Endothelial cell of umbilical vein (primary cell): ENCODE measurements at regions not wholly inside any gene's neighbourhood (a gene's known extent, or its start where the extent isn't known, plus 50 kb on each side); places are given as distances from the start of the nearest gene placed in this dataset.

ENCODE experiments used
- BruUV-seq: library from RNA; stranded (reverse); fragments of 400-500 nt; replicated peaks from 2 replicates; lab custom pipeline; 2021; lab: Mats Ljungman, UMichigan
- CTCF ChIA-PET: fragments of 300-600, 350-600 bp; sonication (Branson Sonifier 250); formaldehyde crosslinking; loops from one replicate; lab custom pipeline; 2021; ENCODE audit warnings: antibody characterized with exemption, inconsistent platforms; lab: Charles Lee
- POLR2A ChIA-PET: fragments of 300-600, 350-600 bp; sonication (Branson Sonifier 250); formaldehyde crosslinking; loops from one replicate; lab custom pipeline; 2021; ENCODE audit warnings: antibody characterized with exemption, inconsistent platforms; lab: Charles Lee
- DNase-seq: peaks from one replicate; pipeline ENCODE4 v3.0.0-alpha.2; 2011; ENCODE audit warnings: low read depth, low spot score
- FAIRE-seq: peaks from 2 replicates; lab custom pipeline; 2011; peaks lifted over from hg19 to GRCh38; lab: Jason Lieb, UNC
- H2AFZ ChIP-seq: 2 replicates; pipeline ENCODE4 v1.6.0; 2012; ENCODE audit warnings: low read depth, low read length, control low read depth, inconsistent platforms
- H3K27ac ChIP-seq: 2 replicates; pipeline ENCODE4 v1.5.1; 2011; ENCODE audit warnings: low read depth, mild to moderate bottlenecking, control low read depth, low read length, moderate library complexity; ENCODE audit not compliant: insufficient read depth
- H3K27me3 ChIP-seq, 2 experiments: 2 replicates each; pipeline versions ENCODE4 v1.6.0 to v1.6.1; 2011; ENCODE audit warnings: low read length in 2 of 2, mixed read lengths in 1 of 2; ENCODE audit not compliant: control insufficient read depth in 2 of 2, insufficient read depth in 2 of 2
- H3K36me3 ChIP-seq, 2 experiments: 2 replicates in 1 of 2; 3 replicates in 1 of 2; pipeline ENCODE4 v1.5.1; 2011; ENCODE audit warnings: low read length in 2 of 2, mild to moderate bottlenecking in 1 of 2, moderate library complexity in 1 of 2; ENCODE audit not compliant: control insufficient read depth in 2 of 2, insufficient read depth in 2 of 2; ENCODE audit errors: extremely low read depth in 1 of 2
- H3K4me1 ChIP-seq: 3 replicates; pipeline ENCODE4 v1.5.1; 2011; ENCODE audit warnings: mild to moderate bottlenecking, low read length; ENCODE audit not compliant: control insufficient read depth, insufficient read depth; ENCODE audit errors: extremely low read depth
- H3K4me2 ChIP-seq: 2 replicates; pipeline ENCODE4 v1.6.1; 2011; ENCODE audit warnings: low read length, control low read depth, mixed read lengths; ENCODE audit not compliant: insufficient read depth
- H3K4me3 ChIP-seq, 3 experiments: fragments of 200-600 bp in 1 of 3; sonication (generic), shearing (Covaris generic) in 1 of 3; replicated peaks in 1 of 3; 2 replicates each; pipeline ENCODE4 v1.5.1; 2011 to 2016; ENCODE audit warnings: control low read depth in 3 of 3, low read length in 3 of 3, mild to moderate bottlenecking in 2 of 3, inconsistent platforms in 1 of 3, low read depth in 1 of 3, moderate library complexity in 1 of 3; ENCODE audit not compliant: insufficient read depth in 1 of 3
- H3K79me2 ChIP-seq: 2 replicates; pipeline ENCODE4 v1.6.0; 2012; ENCODE audit warnings: low read length, inconsistent platforms; ENCODE audit not compliant: control insufficient read depth, insufficient read depth
- H3K9ac ChIP-seq: replicated peaks from 2 replicates; pipeline ENCODE3; 2011; ENCODE audit warnings: low read length, control low read depth; ENCODE audit not compliant: insufficient read depth; ENCODE audit errors: extremely low read depth
- H3K9me1 ChIP-seq: replicated peaks from 3 replicates; pipeline ENCODE4 v1.6.0; 2011; ENCODE audit warnings: mild to moderate bottlenecking, low read length; ENCODE audit not compliant: control insufficient read depth, insufficient read depth; ENCODE audit errors: extremely low read depth
- H3K9me3 ChIP-seq: replicated peaks from 2 replicates; pipeline ENCODE4 v1.5.1; 2012; ENCODE audit warnings: low read length, inconsistent platforms; ENCODE audit not compliant: control insufficient read depth, insufficient read depth
- H4K20me1 ChIP-seq: replicated peaks from 2 replicates; pipeline ENCODE3; 2011; ENCODE audit warnings: mild to moderate bottlenecking, low read length; ENCODE audit not compliant: control insufficient read depth, insufficient read depth; ENCODE audit errors: extremely low read depth
- EZH2 ChIP-seq: IDR thresholded peaks from 2 replicates; pipeline ENCODE4 v1.6.1; 2012; ENCODE audit warnings: borderline replicate concordance, low read depth, mild to moderate bottlenecking, moderate library complexity, low read length, inconsistent platforms; ENCODE audit not compliant: severe bottlenecking
- FOS ChIP-seq: IDR thresholded peaks from 2 replicates; pipeline ENCODE4 v1.6.1; 2011; ENCODE audit warnings: mild to moderate bottlenecking, low read length, moderate library complexity, borderline replicate concordance; ENCODE audit not compliant: insufficient read depth
- GATA2 ChIP-seq: IDR thresholded peaks from 2 replicates; pipeline ENCODE4 v1.7.0; 2011; ENCODE audit warnings: low read depth, mild to moderate bottlenecking, moderate library complexity, mixed read lengths, low read length; ENCODE audit not compliant: insufficient read length, insufficient read depth
- JUN ChIP-seq: IDR thresholded peaks from 2 replicates; pipeline ENCODE4 v1.6.1; 2011; ENCODE audit warnings: borderline replicate concordance, low read depth; ENCODE audit not compliant: insufficient read length, insufficient read depth
- MYC ChIP-seq: IDR thresholded peaks from one replicate; pipeline ENCODE4 v1.6.1; 2011; ENCODE audit warnings: mild to moderate bottlenecking, low read depth, low read length
- POLR2A ChIP-seq: IDR thresholded peaks from 2 replicates; pipeline ENCODE4 v1.6.1; 2012; ENCODE audit warnings: low read depth, mild to moderate bottlenecking, control low read depth, low read length
- POLR2AphosphoS5 ChIP-seq: IDR thresholded peaks from 2 replicates; pipeline ENCODE4 v1.6.1; 2012; ENCODE audit warnings: low read depth, mild to moderate bottlenecking, control low read depth, low read length, moderate library complexity; ENCODE audit not compliant: insufficient read depth
- dilution Hi-C: fragments of 300-500 bp; cut with MboI; formaldehyde crosslinking; loops from one replicate; pipeline ENCODE4 v1.15.0; 2019; ENCODE audit warnings: low sequenced_read_pairs; ENCODE audit not compliant: extremely low pct_ligation_motif_present
- intact Hi-C: fragments of 100-400 bp; cut with micrococcal nuclease; formaldehyde crosslinking; loops from one replicate; pipeline ENCODE4 v1.10.0; 2022
- TF ChIP-seq, protein P1 (sequence below): IDR thresholded peaks from 2 replicates; pipeline ENCODE4 v1.6.1; 2011; ENCODE audit not compliant: insufficient read depth, insufficient read length
- TF ChIP-seq, protein P2 (sequence below), 2 donors: IDR thresholded peaks; 1 replicate in 1 of 2; 2 replicates in 1 of 2; pipeline ENCODE4 v1.5.1; 2011; ENCODE audit warnings: low read length in 2 of 2, mild to moderate bottlenecking in 2 of 2, moderate library complexity in 2 of 2, control low read depth in 1 of 2, inconsistent platforms in 1 of 2, low read depth in 1 of 2; ENCODE audit not compliant: insufficient read depth in 1 of 2; ENCODE audit errors: extremely low read depth in 1 of 2

- H3K27me3 ChIP-seq: peaks cover 4 to 14% of the 10 kb centered on the region in 2 experiments
- no peaks in the 10 kb centered on the region for H3K79me2 ChIP-seq
- FAIRE-seq (no peak), DNase-seq (no peak)
- H3K4me2 ChIP-seq: no peak overlapping the region
- H3K9me3 ChIP-seq: no peaks in the 10 kb centered on the region
- peaks cover 6% of the 10 kb centered on the region for H3K4me1 ChIP-seq
- dilution Hi-C loops: no loop called here
- H3K36me3 ChIP-seq: no peaks in the 10 kb centered on the region
- H3K4me3 ChIP-seq: no peak overlapping the region
- CTCF ChIA-PET: interaction anchor here (1.0 to 1.3 kb wide), 2 partner anchors 13 to 120 kb away, joined by 3 to 4 read pairs; no protein-coding TSS in a partner anchor
- H3K9ac ChIP-seq: no peak overlapping the region
- TF ChIP-seq POLR2A: no peak
- TF ChIP-seq MYC: no peak
- no peaks in the 10 kb centered on the region for H4K20me1 ChIP-seq
- H3K27ac ChIP-seq: no peak overlapping the region
- BruUV-seq: no TSS peak
- no peaks in the 10 kb centered on the region for H3K9me1 ChIP-seq
- POLR2A ChIA-PET: no interaction called here
- intact Hi-C loops: no loop called here
- no peak overlapping the region for H2AFZ ChIP-seq
Measured at GRCh38 chr5:138699482-138699881, 53.7 kb upstream of the CTNNA1 start.

GRCh38 chr5:138698713-138699112, 54.5 kb upstream of the CTNNA1 start:
- Histone ChIP-seq H3K27me3 (peaks cover 4 to 16% of the 10 kb centered on the region in 2 experiments), H2AFZ (no peak overlapping the region), H4K20me1 (no peaks in the 10 kb centered on the region), H3K79me2 (no peaks in the 10 kb centered on the region), H3K4me2 (no peak overlapping the region), H3K4me1 (peaks cover 6% of the 10 kb centered on the region), H3K9me3 (no peaks in the 10 kb centered on the region), H3K27ac (no peak overlapping the region), H3K36me3 (no peaks in the 10 kb centered on the region), H3K9me1 (no peaks in the 10 kb centered on the region), H3K9ac (no peak overlapping the region), H3K4me3 (no peak overlapping the region)
- DNase-seq: no peak
- dilution Hi-C loops: no loop called here
- CTCF ChIA-PET: no interaction called here
- intact Hi-C loops: no loop called here
- no peak for FAIRE-seq
- POLR2A ChIA-PET: no interaction called here
- no peak for TF ChIP-seq MYC
- TF ChIP-seq POLR2A: no peak
- TF ChIP-seq, protein P1, sequence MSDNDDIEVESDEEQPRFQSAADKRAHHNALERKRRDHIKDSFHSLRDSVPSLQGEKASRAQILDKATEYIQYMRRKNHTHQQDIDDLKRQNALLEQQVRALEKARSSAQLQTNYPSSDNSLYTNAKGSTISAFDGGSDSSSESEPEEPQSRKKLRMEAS: no peak
- no peak for TF ChIP-seq EZH2
- no peak for TF ChIP-seq JUN
- TF ChIP-seq GATA2: no peak
- TF ChIP-seq FOS: no peak
- TF ChIP-seq POLR2AphosphoS5: no peak
- TF ChIP-seq, protein P2, sequence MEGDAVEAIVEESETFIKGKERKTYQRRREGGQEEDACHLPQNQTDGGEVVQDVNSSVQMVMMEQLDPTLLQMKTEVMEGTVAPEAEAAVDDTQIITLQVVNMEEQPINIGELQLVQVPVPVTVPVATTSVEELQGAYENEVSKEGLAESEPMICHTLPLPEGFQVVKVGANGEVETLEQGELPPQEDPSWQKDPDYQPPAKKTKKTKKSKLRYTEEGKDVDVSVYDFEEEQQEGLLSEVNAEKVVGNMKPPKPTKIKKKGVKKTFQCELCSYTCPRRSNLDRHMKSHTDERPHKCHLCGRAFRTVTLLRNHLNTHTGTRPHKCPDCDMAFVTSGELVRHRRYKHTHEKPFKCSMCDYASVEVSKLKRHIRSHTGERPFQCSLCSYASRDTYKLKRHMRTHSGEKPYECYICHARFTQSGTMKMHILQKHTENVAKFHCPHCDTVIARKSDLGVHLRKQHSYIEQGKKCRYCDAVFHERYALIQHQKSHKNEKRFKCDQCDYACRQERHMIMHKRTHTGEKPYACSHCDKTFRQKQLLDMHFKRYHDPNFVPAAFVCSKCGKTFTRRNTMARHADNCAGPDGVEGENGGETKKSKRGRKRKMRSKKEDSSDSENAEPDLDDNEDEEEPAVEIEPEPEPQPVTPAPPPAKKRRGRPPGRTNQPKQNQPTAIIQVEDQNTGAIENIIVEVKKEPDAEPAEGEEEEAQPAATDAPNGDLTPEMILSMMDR (IDR thresholded peaks at IDR 0.05; ENCODE audit: extremely low read depth in 1 of 2, insufficient read depth in 1 of 2, low read depth in 1 of 2, low read length in 2 of 2): no peak
- no TSS peak for BruUV-seq
